SU-DHL-6 (cell line): ENCODE measurements at regions not wholly inside any gene's neighbourhood (a gene's known extent, or its start where the extent isn't known, plus 50 kb on each side); places are given as distances from the start of the nearest gene placed in this dataset.

Experiments used
- H2AFZ ChIP-seq: fragments of 200-600 bp; sonication (generic); 2 replicates; pipeline ENCODE4 v1.6.1; 2014; ENCODE audit warnings: low read depth, mild to moderate bottlenecking, moderate library complexity, mixed read lengths, antibody characterized with exemption, low read length; ENCODE audit not compliant: severe bottlenecking
- H3F3A ChIP-seq: fragments of 200-600 bp; shearing (Covaris generic); 2 replicates; pipeline ENCODE4 v1.6.0; 2016; ENCODE audit warnings: antibody characterized with exemption, mild to moderate bottlenecking; ENCODE audit not compliant: insufficient read depth
- H3K27ac ChIP-seq: fragments of 200-600 bp; sonication (generic); 2 replicates; pipeline ENCODE4 v1.5.1; 2016; ENCODE audit warnings: low read depth, mild to moderate bottlenecking, low read length, moderate library complexity, mixed read lengths
- H3K27me3 ChIP-seq: fragments of 200-600 bp; sonication (generic), shearing (Covaris generic); 2 replicates; pipeline ENCODE4 v1.6.0; 2014; ENCODE audit warnings: mild to moderate bottlenecking, low read length
- H3K36me3 ChIP-seq: fragments of 200-600 bp; sonication (generic); 2 replicates; pipeline ENCODE4 v1.6.1; 2014; ENCODE audit warnings: mild to moderate bottlenecking, low read length, mixed read lengths
- H3K4me2 ChIP-seq: fragments of 300-600, 200-600 bp; shearing (Covaris generic), sonication (generic); 2 replicates; pipeline ENCODE4 v1.6.0; 2014; ENCODE audit warnings: low read length, low read depth, mild to moderate bottlenecking; ENCODE audit not compliant: poor library complexity, severe bottlenecking
- H3K4me3 ChIP-seq: fragments of 200-600 bp; sonication (generic); 2 replicates; pipeline ENCODE4 v1.5.1; 2014; ENCODE audit warnings: antibody characterized with exemption, low read length, mild to moderate bottlenecking, mixed read lengths; ENCODE audit not compliant: insufficient read depth, poor library complexity, severe bottlenecking
- H3K79me2 ChIP-seq: fragments of 200-600 bp; sonication (generic); 2 replicates; pipeline ENCODE4 v1.6.1; 2014; ENCODE audit warnings: mild to moderate bottlenecking, low read length, moderate library complexity; ENCODE audit not compliant: insufficient read depth
- H3K9ac ChIP-seq: fragments of 200-600 bp; sonication (generic); 2 replicates; pipeline ENCODE4 v1.7.0; 2014; ENCODE audit warnings: mild to moderate bottlenecking, low read length
- H3K9me2 ChIP-seq: fragments of 200-600 bp; sonication (generic); replicated peaks from 2 replicates; pipeline ENCODE4 v1.6.1; 2014; ENCODE audit warnings: low read length; ENCODE audit not compliant: insufficient read depth
- H3K9me3 ChIP-seq: fragments of 200-600 bp; sonication (generic); 2 replicates; pipeline ENCODE4 v1.6.1; 2014; ENCODE audit warnings: low read length, mixed read lengths; ENCODE audit not compliant: insufficient read depth
- H4K20me1 ChIP-seq: fragments of 200-600 bp; sonication (generic); 2 replicates; pipeline ENCODE4 v1.6.1; 2014; ENCODE audit warnings: low read depth, mild to moderate bottlenecking, antibody characterized with exemption, low read length, moderate library complexity, mixed read lengths
- EZH2phosphoT487 ChIP-seq: fragments of 200-600 bp; sonication (generic), shearing (Covaris generic); conservative IDR thresholded peaks from 2 replicates; pipeline ENCODE4 v1.6.1; 2018; ENCODE audit warnings: mild to moderate bottlenecking, antibody characterized with exemption, low read length, moderate library complexity, mixed read lengths
- TF ChIP-seq, protein P1 (sequence below): fragments of 200-600 bp; sonication (generic); IDR thresholded peaks from one replicate; pipeline ENCODE4 v1.5.1; 2017; ENCODE audit warnings: antibody characterized with exemption, mild to moderate bottlenecking, low read length, moderate library complexity; ENCODE audit not compliant: insufficient read depth, poor library complexity, severe bottlenecking

GRCh38 chr5:24068524-24068923 lies 561.1 kb downstream of the PRDM9 start:
- H2AFZ ChIP-seq, result no peak overlapping the region
- no peaks in the 10 kb centered on the region for H3K36me3 ChIP-seq
- H3K27ac ChIP-seq, result no peak overlapping the region
- no peak overlapping the region for H3K4me3 ChIP-seq
- no peaks in the 10 kb centered on the region for H3K27me3 ChIP-seq
- H4K20me1 ChIP-seq, result no peaks in the 10 kb centered on the region
- no peak overlapping the region for H3K4me2 ChIP-seq
- no peak for TF ChIP-seq EZH2phosphoT487
- TF ChIP-seq, protein P1, sequence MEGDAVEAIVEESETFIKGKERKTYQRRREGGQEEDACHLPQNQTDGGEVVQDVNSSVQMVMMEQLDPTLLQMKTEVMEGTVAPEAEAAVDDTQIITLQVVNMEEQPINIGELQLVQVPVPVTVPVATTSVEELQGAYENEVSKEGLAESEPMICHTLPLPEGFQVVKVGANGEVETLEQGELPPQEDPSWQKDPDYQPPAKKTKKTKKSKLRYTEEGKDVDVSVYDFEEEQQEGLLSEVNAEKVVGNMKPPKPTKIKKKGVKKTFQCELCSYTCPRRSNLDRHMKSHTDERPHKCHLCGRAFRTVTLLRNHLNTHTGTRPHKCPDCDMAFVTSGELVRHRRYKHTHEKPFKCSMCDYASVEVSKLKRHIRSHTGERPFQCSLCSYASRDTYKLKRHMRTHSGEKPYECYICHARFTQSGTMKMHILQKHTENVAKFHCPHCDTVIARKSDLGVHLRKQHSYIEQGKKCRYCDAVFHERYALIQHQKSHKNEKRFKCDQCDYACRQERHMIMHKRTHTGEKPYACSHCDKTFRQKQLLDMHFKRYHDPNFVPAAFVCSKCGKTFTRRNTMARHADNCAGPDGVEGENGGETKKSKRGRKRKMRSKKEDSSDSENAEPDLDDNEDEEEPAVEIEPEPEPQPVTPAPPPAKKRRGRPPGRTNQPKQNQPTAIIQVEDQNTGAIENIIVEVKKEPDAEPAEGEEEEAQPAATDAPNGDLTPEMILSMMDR, result no peak
- no peaks in the 10 kb centered on the region for H3K79me2 ChIP-seq
- no peaks in the 10 kb centered on the region for H3K9me3 ChIP-seq
- no peaks in the 10 kb centered on the region for H3K9me2 ChIP-seq
- no peak overlapping the region for H3K9ac ChIP-seq
- no peaks in the 10 kb centered on the region for H3F3A ChIP-seq

- Histone ChIP-seq H3K9me2 (no peaks in the 10 kb centered on the region), H4K20me1 (no peaks in the 10 kb centered on the region), H3K4me3 (no peak overlapping the region), H3K27ac (no peak overlapping the region), H3F3A (no peaks in the 10 kb centered on the region), H3K79me2 (no peaks in the 10 kb centered on the region), H3K36me3 (no peaks in the 10 kb centered on the region), H3K27me3 (no peaks in the 10 kb centered on the region), H3K9ac (no peak overlapping the region), H2AFZ (no peak overlapping the region), H3K9me3 (no peaks in the 10 kb centered on the region), H3K4me2 (no peak overlapping the region)
- TF ChIP-seq, protein P1, result no peak
- no peak for TF ChIP-seq EZH2phosphoT487
Observed at GRCh38 chr5:24073107-24073506, 565.7 kb downstream of the PRDM9 start.

- Histone ChIP-seq H3K9ac (no peak overlapping the region), H3K9me3 (no peaks in the 10 kb centered on the region), H3K4me2 (no peak overlapping the region), H3K4me3 (no peak overlapping the region), H2AFZ (no peak overlapping the region), H3F3A (no peaks in the 10 kb centered on the region), H3K27ac (no peak overlapping the region), H3K9me2 (no peaks in the 10 kb centered on the region), H3K79me2 (no peaks in the 10 kb centered on the region), H3K27me3 (no peaks in the 10 kb centered on the region), H3K36me3 (no peaks in the 10 kb centered on the region), H4K20me1 (no peaks in the 10 kb centered on the region)
- TF ChIP-seq, protein P1, result no peak
- no peak for TF ChIP-seq EZH2phosphoT487
Observed at GRCh38 chr5:24080046-24080445, 564.7 kb downstream of the CDH10 start.
